K562 (cell line): ENCODE measurements at regions not wholly inside any gene's neighbourhood (a gene's known extent, or its start where the extent isn't known, plus 50 kb on each side); places are given as distances from the start of the nearest gene placed in this dataset.

ENCODE experiments used
- GTF2E2 ChIP-seq: fragments of 200-800 bp; sonication (Bioruptor generic); IDR thresholded peaks from 2 replicates; pipeline ENCODE4 v1.6.1; 2016; ENCODE audit warnings: missing genetic modification characterization, missing compliant biosample characterization
- ILK ChIP-seq: fragments of 450-650 bp; IDR thresholded peaks from 2 replicates; pipeline ENCODE4 v1.6.1; 2016; ENCODE audit warnings: missing genetic modification characterization, low read depth, mild to moderate bottlenecking, missing compliant biosample characterization, moderate library complexity, borderline replicate concordance
- LARP7 ChIP-seq: fragments of 450-650 bp; IDR thresholded peaks from 2 replicates; pipeline ENCODE4 v1.6.1; 2016
- OTX1 ChIP-seq: fragments of 450-650 bp; formaldehyde crosslinking; IDR thresholded peaks from 2 replicates; pipeline ENCODE4 v1.4.0; 2022; ENCODE audit warnings: mild to moderate bottlenecking
- PATZ1 ChIP-seq: fragments of 250-450 bp; sonication (Bioruptor Pico); IDR thresholded peaks from 2 replicates; pipeline ENCODE4 v1.5.0; 2020; ENCODE audit warnings: mild to moderate bottlenecking, borderline replicate concordance
- POLR2B ChIP-seq: fragments of 450-650 bp; IDR thresholded peaks from 2 replicates; pipeline ENCODE4 v1.6.1; 2018; ENCODE audit warnings: low read depth; ENCODE audit not compliant: partially characterized antibody
- PPARD ChIP-seq: fragments of 250-450 bp; sonication (Bioruptor Pico); IDR thresholded peaks from 2 replicates; pipeline ENCODE4 v1.8.0; 2022; ENCODE audit warnings: inconsistent platforms, mild to moderate bottlenecking, moderate library complexity
- PYGO2 ChIP-seq: fragments of 450-650 bp; IDR thresholded peaks from 2 replicates; pipeline ENCODE4 v1.6.1; 2016; ENCODE audit warnings: mild to moderate bottlenecking, missing genetic modification characterization, moderate library complexity, missing compliant biosample characterization
- RNF219 ChIP-seq: fragments of 250-450 bp; sonication (Bioruptor Pico); IDR thresholded peaks from 2 replicates; pipeline ENCODE4 v1.5.0; 2022; ENCODE audit warnings: mild to moderate bottlenecking
- STAT5A ChIP-seq: IDR thresholded peaks from 2 replicates; pipeline ENCODE4 v1.6.1; 2012; ENCODE audit warnings: low read length, inconsistent platforms, borderline replicate concordance
- ZBTB7A ChIP-seq: IDR thresholded peaks from 2 replicates; pipeline ENCODE4 v1.6.1; 2011; ENCODE audit warnings: low read depth, mild to moderate bottlenecking, low read length, moderate library complexity, borderline replicate concordance; ENCODE audit not compliant: control insufficient read depth
- ZFP91 ChIP-seq: sonication (generic); formaldehyde crosslinking; IDR thresholded peaks from 2 replicates; pipeline ENCODE4 v1.8.0; 2022; ENCODE audit warnings: mild to moderate bottlenecking, missing genetic modification reagents
- ZNF584 ChIP-seq: fragments of 200-800 bp; sonication (Bioruptor generic); IDR thresholded peaks from 2 replicates; pipeline ENCODE4 v1.6.1; 2016; ENCODE audit warnings: low read depth, mild to moderate bottlenecking, missing genetic modification characterization, missing compliant biosample characterization
- ZNF696 ChIP-seq: fragments of 250-450 bp; sonication (Bioruptor Pico); conservative IDR thresholded peaks from 2 replicates; pipeline ENCODE4 v1.4.0; 2020; ENCODE audit warnings: mild to moderate bottlenecking, moderate library complexity
- ZNF764 ChIP-seq: fragments of 250-450 bp; sonication (Bioruptor Pico); IDR thresholded peaks from 2 replicates; pipeline ENCODE4 v1.4.0; 2020; ENCODE audit warnings: low read depth, mild to moderate bottlenecking, moderate library complexity
- ZNF830 ChIP-seq: fragments of 250-450 bp; sonication (Bioruptor Pico); IDR thresholded peaks from 2 replicates; pipeline ENCODE4 v1.5.0; 2021; ENCODE audit warnings: mild to moderate bottlenecking
- TF ChIP-seq, protein P1 (sequence below): fragments of 450-650 bp; formaldehyde crosslinking; IDR thresholded peaks from 2 replicates; pipeline ENCODE4 v1.4.0; 2022; ENCODE audit warnings: missing genetic modification characterization
- TF ChIP-seq, protein P2 (sequence below), 2 experiments: fragments of 450-650 bp; IDR thresholded peaks; 2 replicates each; pipeline ENCODE4 v1.6.1; 2016

- TF ChIP-seq, protein P1, sequence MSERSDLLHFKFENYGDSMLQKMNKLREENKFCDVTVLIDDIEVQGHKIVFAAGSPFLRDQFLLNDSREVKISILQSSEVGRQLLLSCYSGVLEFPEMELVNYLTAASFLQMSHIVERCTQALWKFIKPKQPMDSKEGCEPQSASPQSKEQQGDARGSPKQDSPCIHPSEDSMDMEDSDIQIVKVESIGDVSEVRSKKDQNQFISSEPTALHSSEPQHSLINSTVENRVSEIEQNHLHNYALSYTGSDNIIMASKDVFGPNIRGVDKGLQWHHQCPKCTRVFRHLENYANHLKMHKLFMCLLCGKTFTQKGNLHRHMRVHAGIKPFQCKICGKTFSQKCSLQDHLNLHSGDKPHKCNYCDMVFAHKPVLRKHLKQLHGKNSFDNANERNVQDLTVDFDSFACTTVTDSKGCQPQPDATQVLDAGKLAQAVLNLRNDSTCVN (CRISPR knock-in tag) = 0 out of 2 replicates have a peak, but pooled peaks have one; percentile 5
- TF ChIP-seq ZNF696 (no peak), ZFP91 (CRISPR knock-in tag) (no peak), RNF219 (CRISPR knock-in tag) (0 out of 2 replicates have a peak, but pooled peaks have one; percentile 57), PPARD (no peak), PYGO2 (tag) (peak; percentile 75; the same call in 1 of the 2 replicates), OTX1 (CRISPR knock-in tag) (no peak), ZBTB7A (no peak), ZNF584 (CRISPR knock-in tag) (peak; percentile 78; the same call in 1 of the 2 replicates), LARP7 (no peak), ZNF764 (no peak), GTF2E2 (tag) (no peak), ILK (tag) (peak; percentile 92), STAT5A (no peak), PATZ1 (CRISPR knock-in tag) (no peak), POLR2B (no peak), ZNF830 (CRISPR knock-in tag) (no peak)
- TF ChIP-seq, protein P2, sequence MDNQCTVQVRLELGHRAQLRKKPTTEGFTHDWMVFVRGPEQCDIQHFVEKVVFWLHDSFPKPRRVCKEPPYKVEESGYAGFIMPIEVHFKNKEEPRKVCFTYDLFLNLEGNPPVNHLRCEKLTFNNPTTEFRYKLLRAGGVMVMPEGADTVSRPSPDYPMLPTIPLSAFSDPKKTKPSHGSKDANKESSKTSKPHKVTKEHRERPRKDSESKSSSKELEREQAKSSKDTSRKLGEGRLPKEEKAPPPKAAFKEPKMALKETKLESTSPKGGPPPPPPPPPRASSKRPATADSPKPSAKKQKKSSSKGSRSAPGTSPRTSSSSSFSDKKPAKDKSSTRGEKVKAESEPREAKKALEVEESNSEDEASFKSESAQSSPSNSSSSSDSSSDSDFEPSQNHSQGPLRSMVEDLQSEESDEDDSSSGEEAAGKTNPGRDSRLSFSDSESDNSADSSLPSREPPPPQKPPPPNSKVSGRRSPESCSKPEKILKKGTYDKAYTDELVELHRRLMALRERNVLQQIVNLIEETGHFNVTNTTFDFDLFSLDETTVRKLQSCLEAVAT (IDR thresholded peaks at IDR 0.05) = no peak
Observed at GRCh38 chr7:84912993-84913635, 273.7 kb downstream of the SEMA3D start (continued).
